ENCODE measurements at regions not wholly inside any gene's neighbourhood (a gene's known extent, or its start where the extent isn't known, plus 50 kb on each side); places are given as distances from the start of the nearest gene placed in this dataset.

GRCh38 chr14:61147831-61148549, 133.1 kb downstream of the TMEM30B start:
- TF ChIP-seq, protein P1, sequence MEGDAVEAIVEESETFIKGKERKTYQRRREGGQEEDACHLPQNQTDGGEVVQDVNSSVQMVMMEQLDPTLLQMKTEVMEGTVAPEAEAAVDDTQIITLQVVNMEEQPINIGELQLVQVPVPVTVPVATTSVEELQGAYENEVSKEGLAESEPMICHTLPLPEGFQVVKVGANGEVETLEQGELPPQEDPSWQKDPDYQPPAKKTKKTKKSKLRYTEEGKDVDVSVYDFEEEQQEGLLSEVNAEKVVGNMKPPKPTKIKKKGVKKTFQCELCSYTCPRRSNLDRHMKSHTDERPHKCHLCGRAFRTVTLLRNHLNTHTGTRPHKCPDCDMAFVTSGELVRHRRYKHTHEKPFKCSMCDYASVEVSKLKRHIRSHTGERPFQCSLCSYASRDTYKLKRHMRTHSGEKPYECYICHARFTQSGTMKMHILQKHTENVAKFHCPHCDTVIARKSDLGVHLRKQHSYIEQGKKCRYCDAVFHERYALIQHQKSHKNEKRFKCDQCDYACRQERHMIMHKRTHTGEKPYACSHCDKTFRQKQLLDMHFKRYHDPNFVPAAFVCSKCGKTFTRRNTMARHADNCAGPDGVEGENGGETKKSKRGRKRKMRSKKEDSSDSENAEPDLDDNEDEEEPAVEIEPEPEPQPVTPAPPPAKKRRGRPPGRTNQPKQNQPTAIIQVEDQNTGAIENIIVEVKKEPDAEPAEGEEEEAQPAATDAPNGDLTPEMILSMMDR (IDR thresholded peaks at IDR 0.05; ENCODE audit: insufficient read depth, low read depth, low read length) = no peak
- no peak for TF ChIP-seq EZH2 (IDR thresholded peaks at IDR 0.05; ENCODE audit: insufficient read depth, low read length)

Measured in astrocyte (in vitro differentiated cells and primary cell).